ENCODE measurements at regions not wholly inside any gene's neighbourhood (a gene's known extent, or its start where the extent isn't known, plus 50 kb on each side); places are given as distances from the start of the nearest gene placed in this dataset.

GRCh38 chr4:43411226-43411625 lies 518.7 kb downstream of the GRXCR1 start:
- no peak for DNase-seq (ENCODE audit: low spot score)
- BruUV-seq (replicated peaks), result no TSS peak
- Histone ChIP-seq H3K4me3 (ENCODE audit: low read depth, low read length, poor library complexity, severe bottlenecking) (no peak overlapping the region), H4K20me1 (ENCODE audit: insufficient read depth, low read length) (no peaks in the 10 kb centered on the region), H3K9me2 (ENCODE audit: insufficient read depth, low read length) (no peaks in the 10 kb centered on the region), H3K4me2 (ENCODE audit: low read length) (no peak overlapping the region), H2AFZ (ENCODE audit: low read length) (no peak overlapping the region), H3K27ac (ENCODE audit: low read depth, low read length, poor library complexity, severe bottlenecking) (no peak overlapping the region), H3K36me3 (ENCODE audit: insufficient read depth, low read length) (no peaks in the 10 kb centered on the region), H3K4me1 (ENCODE audit: insufficient read depth, low read length, poor library complexity, severe bottlenecking) (no peaks in the 10 kb centered on the region), H3K79me2 (ENCODE audit: insufficient read depth, low read depth, low read length) (no peaks in the 10 kb centered on the region), H3K9me3 (ENCODE audit: low read length) (no peaks in the 10 kb centered on the region)
- intact Hi-C loops (cut with micrococcal nuclease; ENCODE audit: unreplicated experiment), result no loop called here
- ChIA-PET POLR2A (interaction anchor here (0.7 kb wide), 1 partner anchor 472 kb away, joined by 3 read pairs; no protein-coding TSS in a partner anchor), CTCF (ENCODE audit: unreplicated experiment) (no interaction called here)
- TF ChIP-seq EZH2phosphoT487 (IDR thresholded peaks at IDR 0.05; ENCODE audit: borderline replicate concordance, low read depth, low read length), result no peak
- TF ChIP-seq CTCF (conservative IDR thresholded peaks at IDR 0.05; ENCODE audit: low read length), result no peak

GRCh38 chr4:43423276-43423675 lies 530.8 kb downstream of the GRXCR1 start:
- CTCF ChIA-PET (ENCODE audit: unreplicated experiment), result no interaction called here

More at GRCh38 chr4:43423276-43423675, 530.8 kb downstream of the GRXCR1 start:
- Histone ChIP-seq H3K79me2 (ENCODE audit: insufficient read depth, low read depth, low read length) (no peaks in the 10 kb centered on the region), H3K4me3 (ENCODE audit: low read depth, low read length, poor library complexity, severe bottlenecking) (no peak overlapping the region), H3K27ac (ENCODE audit: low read depth, low read length, poor library complexity, severe bottlenecking) (no peak overlapping the region), H3K36me3 (ENCODE audit: insufficient read depth, low read length) (no peaks in the 10 kb centered on the region), H3K4me1 (ENCODE audit: insufficient read depth, low read length, poor library complexity, severe bottlenecking) (no peaks in the 10 kb centered on the region), H3K9me2 (ENCODE audit: insufficient read depth, low read length) (no peaks in the 10 kb centered on the region), H2AFZ (ENCODE audit: low read length) (no peak overlapping the region), H4K20me1 (ENCODE audit: insufficient read depth, low read length) (no peaks in the 10 kb centered on the region), H3K4me2 (ENCODE audit: low read length) (no peak overlapping the region), H3K9me3 (ENCODE audit: low read length) (no peaks in the 10 kb centered on the region)
- POLR2A ChIA-PET, result interaction anchor here (1.2 kb wide), 1 partner anchor 24 kb away, joined by 4 read pairs; no protein-coding TSS in a partner anchor
- TF ChIP-seq EZH2phosphoT487 (IDR thresholded peaks at IDR 0.05; ENCODE audit: borderline replicate concordance, low read depth, low read length), result no peak
- TF ChIP-seq CTCF (conservative IDR thresholded peaks at IDR 0.05; ENCODE audit: low read length), result no peak
- BruUV-seq (replicated peaks), result no TSS peak
- DNase-seq (ENCODE audit: low spot score), result no peak
- intact Hi-C loops (cut with micrococcal nuclease; ENCODE audit: unreplicated experiment), result no loop called here
